ENCODE measurements at regions not wholly inside any gene's neighbourhood (a gene's known extent, or its start where the extent isn't known, plus 50 kb on each side); places are given as distances from the start of the nearest gene placed in this dataset.

- H3K27ac Mint-ChIP-seq (ENCODE audit: unreplicated experiment), result no peak overlapping the region
- no peak for TF ChIP-seq CTCF (IDR thresholded peaks at IDR 0.05)
- no peak overlapping the region for H3K4me3 Mint-ChIP-seq (ENCODE audit: unreplicated experiment)
- no peaks in the 10 kb centered on the region for H3K4me1 Mint-ChIP-seq (ENCODE audit: low read depth)
- no peaks in the 10 kb centered on the region for H3K36me3 Mint-ChIP-seq (ENCODE audit: low read depth)
- no peak for DNase-seq (ENCODE audit: low spot score)
- no peaks in the 10 kb centered on the region for H3K27me3 Mint-ChIP-seq (ENCODE audit: low read depth)
- H3K9me3 Mint-ChIP-seq (ENCODE audit: low read depth), result peaks cover 25% of the 10 kb centered on the region
Measured at GRCh38 chr2:81061016-81061415, 756.5 kb upstream of the LRRTM1 start.

DNA sequence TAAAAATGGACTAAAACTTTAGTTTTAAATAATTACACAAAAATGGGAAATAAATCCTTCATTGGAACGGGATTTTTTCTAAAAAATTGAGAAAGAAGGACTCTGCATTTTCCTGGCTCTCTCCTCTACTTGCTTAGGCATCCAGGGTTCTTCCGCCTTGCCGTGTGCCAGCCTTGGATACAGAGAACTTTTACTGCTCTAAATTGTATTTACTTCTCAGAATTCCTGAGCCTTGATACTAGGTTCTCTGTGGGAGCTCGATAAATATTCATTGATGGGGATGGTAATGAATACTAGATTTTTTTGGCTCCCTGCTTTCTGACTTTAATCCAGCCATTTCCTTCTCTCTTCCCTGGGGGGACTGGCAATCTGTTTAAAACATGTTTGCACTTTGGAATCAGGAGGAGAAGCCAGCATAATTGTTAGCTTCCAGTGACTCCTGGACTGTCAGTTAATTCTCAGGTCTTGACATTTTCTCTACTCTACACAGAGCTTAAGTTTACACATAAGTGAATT, 746.1 kb upstream of the LRRTM1 start:
- no peak for DNase-seq (ENCODE audit: low spot score)
- Mint-ChIP-seq H3K27me3 (ENCODE audit: low read depth) (no peaks in the 10 kb centered on the region), H3K4me3 (ENCODE audit: unreplicated experiment) (no peak overlapping the region), H3K27ac (ENCODE audit: unreplicated experiment) (no peak overlapping the region), H3K4me1 (ENCODE audit: low read depth) (no peaks in the 10 kb centered on the region), H3K36me3 (ENCODE audit: low read depth) (no peaks in the 10 kb centered on the region), H3K9me3 (ENCODE audit: low read depth) (peaks cover 5% of the 10 kb centered on the region)
- TF ChIP-seq CTCF (IDR thresholded peaks at IDR 0.05), result no peak

DNA sequence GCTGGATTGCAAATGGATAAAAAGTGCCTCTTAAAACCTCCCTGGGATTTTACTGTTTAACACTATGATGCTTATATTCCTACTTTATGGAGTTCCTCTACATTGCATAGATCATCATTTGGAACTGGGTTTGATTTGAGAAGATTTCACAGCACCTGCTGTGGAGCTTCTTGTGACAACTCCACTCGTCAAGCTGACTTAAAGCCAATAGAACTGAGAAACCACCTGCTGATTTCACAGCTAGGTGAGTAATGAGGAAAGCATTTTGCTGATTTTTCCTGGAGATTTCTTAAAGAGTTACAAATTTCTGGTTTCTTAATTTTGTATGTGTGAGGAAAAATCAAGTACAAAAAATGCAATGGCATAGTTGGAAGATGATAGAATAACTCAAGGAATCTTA, 739.1 kb upstream of the LRRTM1 start:
- no peak for TF ChIP-seq CTCF (IDR thresholded peaks at IDR 0.05)
- DNase-seq (ENCODE audit: low spot score), result no peak
- no peak overlapping the region for H3K4me3 Mint-ChIP-seq (ENCODE audit: unreplicated experiment)
- H3K4me1 Mint-ChIP-seq (ENCODE audit: low read depth), result no peaks in the 10 kb centered on the region
- H3K27me3 Mint-ChIP-seq (ENCODE audit: low read depth), result no peaks in the 10 kb centered on the region
- H3K36me3 Mint-ChIP-seq (ENCODE audit: low read depth), result no peaks in the 10 kb centered on the region
- H3K9me3 Mint-ChIP-seq (ENCODE audit: low read depth), result peaks cover 19% of the 10 kb centered on the region
- no peak overlapping the region for H3K27ac Mint-ChIP-seq (ENCODE audit: unreplicated experiment)

GRCh38 chr2:81007104-81007503, 702.6 kb upstream of the LRRTM1 start:
- no peak overlapping the region for H3K4me3 Mint-ChIP-seq (ENCODE audit: unreplicated experiment)
- no peak for TF ChIP-seq CTCF (IDR thresholded peaks at IDR 0.05)

GRCh38 chr2:81002906-81003305, 698.4 kb upstream of the LRRTM1 start:
- H3K36me3 Mint-ChIP-seq (ENCODE audit: low read depth), result no peaks in the 10 kb centered on the region
- H3K27ac Mint-ChIP-seq (ENCODE audit: unreplicated experiment), result no peak overlapping the region
- no peak overlapping the region for H3K4me3 Mint-ChIP-seq (ENCODE audit: unreplicated experiment)
- TF ChIP-seq CTCF (IDR thresholded peaks at IDR 0.05), result no peak
- H3K9me3 Mint-ChIP-seq (ENCODE audit: low read depth), result peaks cover 68% of the 10 kb centered on the region
- H3K27me3 Mint-ChIP-seq (ENCODE audit: low read depth), result no peaks in the 10 kb centered on the region
- H3K4me1 Mint-ChIP-seq (ENCODE audit: low read depth), result no peaks in the 10 kb centered on the region
- no peak for DNase-seq (ENCODE audit: low spot score)

More at GRCh38 chr2:81007104-81007503, 702.6 kb upstream of the LRRTM1 start:
- H3K27ac Mint-ChIP-seq (ENCODE audit: unreplicated experiment), result no peak overlapping the region
- H3K4me1 Mint-ChIP-seq (ENCODE audit: low read depth), result no peaks in the 10 kb centered on the region
- H3K9me3 Mint-ChIP-seq (ENCODE audit: low read depth), result peaks cover 42% of the 10 kb centered on the region
- DNase-seq (ENCODE audit: low spot score), result no peak
- no peaks in the 10 kb centered on the region for H3K36me3 Mint-ChIP-seq (ENCODE audit: low read depth)
- no peaks in the 10 kb centered on the region for H3K27me3 Mint-ChIP-seq (ENCODE audit: low read depth)

Measured in chondrocyte (in vitro differentiated cells).